PC-3 (cell line): ENCODE measurements at regions not wholly inside any gene's neighbourhood (a gene's known extent, or its start where the extent isn't known, plus 50 kb on each side); places are given as distances from the start of the nearest gene placed in this dataset.
"Not testable (repeated sequence)": the region's sequence is repeated elsewhere in the genome, so short reads cannot be mapped to it uniquely, and the experiment has no call there.

Source experiments
- ATAC-seq: fragments of 200-7000 bp; cut with Tn5 transposase; 2 replicates; pipeline ENCODE4 v1.9.1; 2020; ENCODE audit warnings: mild to moderate bottlenecking, moderate library complexity
- BruUV-seq: library from RNA; stranded (reverse); fragments of 400-500 nt; replicated peaks from 2 replicates; lab custom pipeline; 2021; lab: Mats Ljungman, UMichigan
- CTCF ChIA-PET: fragments of 300-600 bp; sonication (Branson Sonifier 250); formaldehyde crosslinking; loops from one replicate; lab custom pipeline; 2022; ENCODE audit warnings: antibody characterized with exemption; lab: Charles Lee
- POLR2A ChIA-PET: fragments of 300-600 bp; sonication (Branson Sonifier 250); formaldehyde crosslinking; loops from one replicate; lab custom pipeline; 2022; ENCODE audit warnings: antibody characterized with exemption; ENCODE audit not compliant: unreplicated experiment; lab: Charles Lee
- DNase-seq: peaks from one replicate; pipeline ENCODE4 v3.0.0-alpha.2; 2015
- H2AFZ ChIP-seq: fragments of 300-600 bp; sonication (generic); 2 replicates; pipeline ENCODE4 v1.6.0; 2016; ENCODE audit warnings: antibody characterized with exemption, low read length
- H3F3A ChIP-seq: fragments of 300-600 bp; sonication (generic); one replicate; pipeline ENCODE4 v1.6.0; 2017; ENCODE audit warnings: antibody characterized with exemption, low read length, control low read depth, mild to moderate bottlenecking; ENCODE audit not compliant: unreplicated experiment
- H3K27ac ChIP-seq: fragments of 300-600 bp; sonication (generic); 2 replicates; pipeline ENCODE4 v1.5.1; 2016; ENCODE audit warnings: mild to moderate bottlenecking, low read length
- H3K27me3 ChIP-seq: fragments of 300-600 bp; sonication (generic); 2 replicates; pipeline ENCODE4 v1.6.1; 2016; ENCODE audit warnings: low read length, mixed read lengths
- H3K36me3 ChIP-seq: fragments of 300-600 bp; sonication (generic); 2 replicates; pipeline ENCODE4 v1.6.1; 2016; ENCODE audit warnings: low read depth, mixed run types, low read length, mixed read lengths
- H3K4me1 ChIP-seq: fragments of 300-600 bp; sonication (generic); 2 replicates; pipeline ENCODE4 v1.5.1; 2016; ENCODE audit warnings: low read length; ENCODE audit not compliant: insufficient read depth
- H3K4me2 ChIP-seq: fragments of 300-600 bp; sonication (generic); 2 replicates; pipeline ENCODE4 v1.6.0; 2016; ENCODE audit warnings: low read length
- H3K4me3 ChIP-seq: fragments of 300-600 bp; sonication (generic); 2 replicates; pipeline ENCODE4 v1.5.1; 2016; ENCODE audit warnings: mild to moderate bottlenecking, low read length, mixed read lengths
- H3K79me2 ChIP-seq: fragments of 300-600 bp; sonication (generic); 2 replicates; pipeline ENCODE4 v1.6.1; 2017; ENCODE audit warnings: low read length, mixed read lengths
- H3K9ac ChIP-seq: fragments of 300-600 bp; sonication (generic); 2 replicates; pipeline ENCODE4 v1.6.0; 2016; ENCODE audit warnings: mild to moderate bottlenecking, low read length
- H3K9me2 ChIP-seq: fragments of 300-600 bp; sonication (generic); replicated peaks from 2 replicates; pipeline ENCODE4 v1.6.1; 2016; ENCODE audit warnings: mixed run types, low read length, mixed read lengths
- H3K9me3 ChIP-seq: fragments of 300-600 bp; sonication (generic); 2 replicates; pipeline ENCODE4 v1.6.1; 2016; ENCODE audit warnings: low read length, mixed read lengths
- H4K20me1 ChIP-seq: fragments of 300-600 bp; sonication (generic); 2 replicates; pipeline ENCODE4 v1.6.1; 2016; ENCODE audit warnings: low read length, mixed read lengths
- EZH2 ChIP-seq: fragments of 300-600 bp; sonication (generic); IDR thresholded peaks from one replicate; pipeline ENCODE4 v1.6.1; 2017; ENCODE audit warnings: antibody characterized with exemption, mild to moderate bottlenecking, low read length; ENCODE audit not compliant: unreplicated experiment
- EZH2phosphoT487 ChIP-seq: fragments of 300-600 bp; sonication (generic); IDR thresholded peaks from 2 replicates; pipeline ENCODE4 v1.6.1; 2018; ENCODE audit warnings: mild to moderate bottlenecking, antibody characterized with exemption, low read length, borderline replicate concordance
- intact Hi-C: fragments of 100-400 bp; cut with micrococcal nuclease; formaldehyde crosslinking; loops from 2 replicates; pipeline ENCODE4 v1.9.0; 2023
- TF ChIP-seq, protein P1 (sequence below): fragments of 300-600 bp; sonication (generic); conservative IDR thresholded peaks from 2 replicates; pipeline ENCODE4 v1.5.1; 2017; ENCODE audit warnings: antibody characterized with exemption, low read depth, mild to moderate bottlenecking, low read length

DNA sequence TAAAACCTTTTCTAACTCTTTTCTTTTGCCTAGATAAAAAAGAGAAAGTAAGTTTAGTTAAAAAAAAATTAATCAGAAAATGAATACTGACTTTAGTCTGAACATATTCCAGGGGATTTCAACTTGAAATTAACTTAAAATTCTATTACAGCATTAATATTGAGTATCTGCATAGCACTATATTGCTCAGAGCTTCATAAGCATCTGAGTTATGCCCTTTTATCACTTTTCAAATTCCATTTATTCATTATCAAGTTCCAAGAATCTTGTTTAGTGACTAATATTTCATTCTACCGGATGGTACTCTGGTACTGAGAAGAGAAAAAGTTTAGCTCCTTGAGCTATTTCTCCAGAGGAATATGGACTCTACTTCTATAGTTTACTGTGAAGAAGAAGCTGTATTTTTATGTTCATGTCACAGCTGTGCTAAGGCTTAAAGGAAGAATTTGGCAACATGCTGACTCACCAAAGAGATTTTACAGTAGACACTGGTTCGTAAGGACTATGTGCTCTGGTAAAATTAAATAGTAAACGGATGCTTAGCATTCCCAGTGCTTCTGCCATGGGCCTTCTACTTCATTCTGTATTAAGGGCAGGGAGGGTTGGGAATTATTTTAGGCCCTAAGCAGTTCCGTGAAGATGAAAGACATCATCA lies 285.2 kb upstream of the SEMA6A start:
- Histone ChIP-seq H3K4me1 (no peaks in the 10 kb centered on the region), H4K20me1 (no peaks in the 10 kb centered on the region), H3K4me2 (no peak overlapping the region), H3F3A (no peaks in the 10 kb centered on the region), H3K9me2 (no peaks in the 10 kb centered on the region), H2AFZ (no peak overlapping the region), H3K79me2 (no peaks in the 10 kb centered on the region), H3K27me3 (no peaks in the 10 kb centered on the region), H3K36me3 (no peaks in the 10 kb centered on the region), H3K9ac (no peak overlapping the region), H3K4me3 (no peak overlapping the region), H3K27ac (no peak overlapping the region), H3K9me3 (no peaks in the 10 kb centered on the region)
- no peak for DNase-seq
- TF ChIP-seq, protein P1, sequence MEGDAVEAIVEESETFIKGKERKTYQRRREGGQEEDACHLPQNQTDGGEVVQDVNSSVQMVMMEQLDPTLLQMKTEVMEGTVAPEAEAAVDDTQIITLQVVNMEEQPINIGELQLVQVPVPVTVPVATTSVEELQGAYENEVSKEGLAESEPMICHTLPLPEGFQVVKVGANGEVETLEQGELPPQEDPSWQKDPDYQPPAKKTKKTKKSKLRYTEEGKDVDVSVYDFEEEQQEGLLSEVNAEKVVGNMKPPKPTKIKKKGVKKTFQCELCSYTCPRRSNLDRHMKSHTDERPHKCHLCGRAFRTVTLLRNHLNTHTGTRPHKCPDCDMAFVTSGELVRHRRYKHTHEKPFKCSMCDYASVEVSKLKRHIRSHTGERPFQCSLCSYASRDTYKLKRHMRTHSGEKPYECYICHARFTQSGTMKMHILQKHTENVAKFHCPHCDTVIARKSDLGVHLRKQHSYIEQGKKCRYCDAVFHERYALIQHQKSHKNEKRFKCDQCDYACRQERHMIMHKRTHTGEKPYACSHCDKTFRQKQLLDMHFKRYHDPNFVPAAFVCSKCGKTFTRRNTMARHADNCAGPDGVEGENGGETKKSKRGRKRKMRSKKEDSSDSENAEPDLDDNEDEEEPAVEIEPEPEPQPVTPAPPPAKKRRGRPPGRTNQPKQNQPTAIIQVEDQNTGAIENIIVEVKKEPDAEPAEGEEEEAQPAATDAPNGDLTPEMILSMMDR: no peak
- TF ChIP-seq EZH2 (no peak), EZH2phosphoT487 (no peak)
- ATAC-seq: no peak
- intact Hi-C loops: no loop called here
- no TSS peak for BruUV-seq
- CTCF ChIA-PET: no interaction called here
- POLR2A ChIA-PET: no interaction called here

DNA sequence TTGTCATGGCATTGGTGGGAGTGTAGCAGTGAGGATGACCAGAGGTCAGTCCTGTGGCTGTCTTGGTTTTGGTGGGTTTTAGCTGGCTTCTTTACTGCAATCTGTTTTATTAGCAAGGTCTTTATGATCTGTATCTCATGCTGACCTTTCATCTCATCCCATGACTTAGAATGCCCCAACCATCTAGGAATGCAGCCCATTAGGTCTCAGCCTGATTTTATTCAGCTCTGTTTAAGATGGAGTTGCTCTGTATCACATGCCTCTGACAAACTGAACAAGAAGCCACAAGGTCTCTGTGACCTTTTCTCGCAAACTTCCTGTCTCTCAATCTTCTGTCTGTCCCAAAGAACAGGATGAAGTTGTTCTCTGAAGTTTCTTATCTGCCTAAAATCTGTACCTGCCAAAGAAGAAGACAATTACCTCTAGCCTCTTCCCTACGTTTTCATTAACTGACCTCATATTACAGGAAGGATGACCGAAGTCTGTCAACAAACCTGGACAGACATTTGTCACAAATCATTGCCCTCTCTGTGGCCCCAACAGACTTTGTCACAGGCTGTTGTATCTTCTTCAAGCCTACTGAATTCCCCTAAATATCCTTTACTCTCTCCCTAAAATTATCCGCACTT lies 284.2 kb upstream of the SEMA6A start:
- Histone ChIP-seq H2AFZ (no peak overlapping the region), H3K79me2 (no peaks in the 10 kb centered on the region), H3K4me1 (no peaks in the 10 kb centered on the region), H3K9ac (no peak overlapping the region), H3K9me2 (no peaks in the 10 kb centered on the region), H4K20me1 (no peaks in the 10 kb centered on the region), H3K27me3 (no peaks in the 10 kb centered on the region), H3K27ac (no peak overlapping the region), H3K36me3 (no peaks in the 10 kb centered on the region), H3F3A (no peaks in the 10 kb centered on the region), H3K9me3 (no peaks in the 10 kb centered on the region), H3K4me2 (no peak overlapping the region), H3K4me3 (no peak overlapping the region)
- POLR2A ChIA-PET: no interaction called here
- DNase-seq (no peak), ATAC-seq (no peak)
- intact Hi-C loops: no loop called here
- TF ChIP-seq, protein P1: no peak
- no peak for TF ChIP-seq EZH2phosphoT487
- no peak for TF ChIP-seq EZH2
- BruUV-seq: no TSS peak
- CTCF ChIA-PET: no interaction called here

- H3K9ac ChIP-seq, POLR2A ChIA-PET, H3K9me2 ChIP-seq, H3K79me2 ChIP-seq, H3K4me3 ChIP-seq, H3K27me3 ChIP-seq, H3K9me3 ChIP-seq, H3K4me2 ChIP-seq, H3K36me3 ChIP-seq, H2AFZ ChIP-seq, H3K27ac ChIP-seq, CTCF ChIA-PET, ATAC-seq, H3K4me1 ChIP-seq, intact Hi-C loops, DNase-seq, H3F3A ChIP-seq, BruUV-seq, H4K20me1 ChIP-seq: not testable (repeated sequence)
Observed at GRCh38 chr5:116858020-116858419, 283.4 kb upstream of the SEMA6A start.
